Endodermal cell (in vitro differentiated cells): ENCODE measurements at regions not wholly inside any gene's neighbourhood (a gene's known extent, or its start where the extent isn't known, plus 50 kb on each side); places are given as distances from the start of the nearest gene placed in this dataset.

Experiments
- DNase-seq: peaks from one replicate; pipeline ENCODE4 v3.0.0-alpha.2; 2017
- H3K27ac ChIP-seq: 2 replicates; pipeline ENCODE4 v1.5.1; 2013; ENCODE audit warnings: mild to moderate bottlenecking, low read depth, low read length, moderate library complexity
- H3K27me3 ChIP-seq: 2 replicates; pipeline ENCODE4 v1.6.1; 2013; ENCODE audit warnings: mild to moderate bottlenecking, low read length, moderate library complexity; ENCODE audit not compliant: insufficient read depth, control insufficient read depth, poor library complexity, severe bottlenecking
- H3K36me3 ChIP-seq: 2 replicates; pipeline ENCODE4 v1.7.0; 2013; ENCODE audit warnings: mild to moderate bottlenecking, low read length, moderate library complexity; ENCODE audit not compliant: control insufficient read depth, insufficient read depth
- H3K4me1 ChIP-seq: one replicate; pipeline ENCODE4 v1.7.0; 2013; ENCODE audit warnings: low read length; ENCODE audit not compliant: control insufficient read depth, insufficient read depth
- H3K4me3 ChIP-seq: 2 replicates; pipeline ENCODE4 v1.5.1; 2013; ENCODE audit warnings: mild to moderate bottlenecking, low read length, moderate library complexity
- H3K9ac ChIP-seq: 2 replicates; pipeline ENCODE4 v1.6.1; 2013; ENCODE audit warnings: mild to moderate bottlenecking, low read length, moderate library complexity; ENCODE audit not compliant: poor library complexity, severe bottlenecking; ENCODE audit errors: extremely low read depth
- H3K9me3 ChIP-seq: 2 replicates; pipeline ENCODE4 v1.6.1; 2013; ENCODE audit warnings: mild to moderate bottlenecking, low read length, moderate library complexity; ENCODE audit not compliant: control insufficient read depth
- H3K27ac Mint-ChIP-seq: 2 replicates; pipeline ENCODE4 v1.8.0; 2020; ENCODE audit warnings: mixed read lengths
- H3K27me3 Mint-ChIP-seq: 2 replicates; pipeline ENCODE4 v1.8.0; 2021; ENCODE audit warnings: mild to moderate bottlenecking, mixed read lengths; ENCODE audit not compliant: insufficient read depth
- H3K36me3 Mint-ChIP-seq: 2 replicates; pipeline ENCODE4 v1.8.0; 2020; ENCODE audit warnings: low read depth, mixed read lengths
- H3K4me1 Mint-ChIP-seq: 2 replicates; pipeline ENCODE4 v1.8.0; 2020; ENCODE audit warnings: mixed read lengths
- H3K4me3 Mint-ChIP-seq: 2 replicates; pipeline ENCODE4 v1.8.0; 2020; ENCODE audit warnings: mild to moderate bottlenecking, moderate library complexity, mixed read lengths
- H3K9me3 Mint-ChIP-seq: 2 replicates; pipeline ENCODE4 v1.8.0; 2020; ENCODE audit warnings: mild to moderate bottlenecking, mixed read lengths
- CTCF ChIP-seq: fragments of 200-600 bp; sonication (generic); conservative IDR thresholded peaks from 2 replicates; pipeline ENCODE4 v1.5.0; 2021; ENCODE audit warnings: antibody characterized with exemption, mild to moderate bottlenecking
- WGBS, 2 experiments: methylation state at CpG; one replicate each; pipeline versions ENCODE4 v1.1.5 to v1.1.7; 2013; ENCODE audit warnings: missing lambda C conversion rate in 2 of 2, mixed read lengths in 1 of 2; ENCODE audit not compliant: insufficient coverage in 1 of 2, insufficient read length in 1 of 2; 5-methylcytosine and 5-hydroxymethylcytosine counted together

GRCh38 chr2:152835674-152836073 is 117.3 kb downstream of the ARL6IP6 start:
- Histone ChIP-seq H3K36me3 (no peaks in the 10 kb centered on the region), H3K9me3 (peaks cover 11% of the 10 kb centered on the region), H3K27ac (no peak overlapping the region), H3K9ac (no peak overlapping the region), H3K27me3 (no peaks in the 10 kb centered on the region), H3K4me1 (no peaks in the 10 kb centered on the region), H3K4me3 (no peak overlapping the region)
- no peak overlapping the region for H3K4me3 Mint-ChIP-seq
- WGBS, 2 experiments, result 98% methylated on average over 2 of the region's 2 CpGs; no CpG with 5 or more reads in 1 of the 2 experiments
- H3K4me1 Mint-ChIP-seq, result no peaks in the 10 kb centered on the region
- H3K27me3 Mint-ChIP-seq, result no peaks in the 10 kb centered on the region
- H3K36me3 Mint-ChIP-seq, result no peaks in the 10 kb centered on the region
- no peak for DNase-seq
- peaks cover 15% of the 10 kb centered on the region for H3K9me3 Mint-ChIP-seq
- no peak for TF ChIP-seq CTCF
- no peak overlapping the region for H3K27ac Mint-ChIP-seq

- DNase-seq, result no peak
- no peak overlapping the region for H3K9ac ChIP-seq
- H3K9me3 Mint-ChIP-seq, result no peaks in the 10 kb centered on the region
- peaks cover 3% of the 10 kb centered on the region for H3K4me1 ChIP-seq
- no peaks in the 10 kb centered on the region for H3K36me3 Mint-ChIP-seq
- H3K4me3 ChIP-seq, result no peak overlapping the region
- H3K27ac ChIP-seq, result no peak overlapping the region
- peaks cover 31% of the 10 kb centered on the region for H3K4me1 Mint-ChIP-seq
- no peak overlapping the region for H3K4me3 Mint-ChIP-seq
- no peaks in the 10 kb centered on the region for H3K36me3 ChIP-seq
- H3K27ac Mint-ChIP-seq, result no peak overlapping the region
- no peaks in the 10 kb centered on the region for H3K9me3 ChIP-seq
- no peaks in the 10 kb centered on the region for H3K27me3 Mint-ChIP-seq
- 97 to 100% methylated on average over 1 to 5 of the region's 5 CpGs for WGBS, 2 experiments
- TF ChIP-seq CTCF, result no peak
- H3K27me3 ChIP-seq, result no peaks in the 10 kb centered on the region
Measured at GRCh38 chr2:152827944-152828343, 109.5 kb downstream of the ARL6IP6 start.

GRCh38 chr2:152826581-152827279 is 108.3 kb downstream of the ARL6IP6 start:
- H3K36me3 Mint-ChIP-seq, result no peaks in the 10 kb centered on the region
- no peak for DNase-seq
- peaks cover 10% of the 10 kb centered on the region for H3K4me1 ChIP-seq
- H3K9me3 Mint-ChIP-seq, result no peaks in the 10 kb centered on the region
- H3K4me1 Mint-ChIP-seq, result peaks cover 34% of the 10 kb centered on the region
- no peak overlapping the region for H3K4me3 ChIP-seq
- no peaks in the 10 kb centered on the region for H3K27me3 ChIP-seq
- no peak overlapping the region for H3K9ac ChIP-seq
- WGBS, 2 experiments, result 85 to 91% methylated on average over 2 to 3 of the region's 3 CpGs
- H3K27ac Mint-ChIP-seq, result peak overlapping the region; percentile 5
- no peak for TF ChIP-seq CTCF
- H3K27ac ChIP-seq, result no peak overlapping the region
- no peak overlapping the region for H3K4me3 Mint-ChIP-seq
- H3K27me3 Mint-ChIP-seq, result no peaks in the 10 kb centered on the region
- no peaks in the 10 kb centered on the region for H3K9me3 ChIP-seq
- H3K36me3 ChIP-seq, result no peaks in the 10 kb centered on the region
